ENCODE measurements at regions not wholly inside any gene's neighbourhood (a gene's known extent, or its start where the extent isn't known, plus 50 kb on each side); places are given as distances from the start of the nearest gene placed in this dataset.

- H3K27ac ChIP-seq (ENCODE audit: extremely low read length, insufficient read depth, low read length), result peak overlapping the region; percentile 56
- in situ Hi-C loops (cut with HindIII; ENCODE audit: extremely low pct_ligation_motif_present, low pct_unique_long_range_greater_than_20kb) (no loop called here), intact Hi-C loops (cut with micrococcal nuclease; ENCODE audit: unreplicated experiment) (no loop called here)
- no peak overlapping the region; a peak in 1 of 6 replicates for H3K4me3 ChIP-seq (replicated peaks in 1 of 3; ENCODE audit: insufficient read depth in 1 of 3, low read depth in 2 of 3, low read length in 3 of 3)
- H3K79me2 ChIP-seq (ENCODE audit: insufficient read depth, low read length), result no peaks in the 10 kb centered on the region
- FAIRE-seq, result peak; percentile 53
- BruUV-seq (replicated peaks), result no TSS peak
- no peak overlapping the region for H3K9ac ChIP-seq (ENCODE audit: insufficient read depth, low read depth, low read length)
- peak overlapping the region; percentile 32 for H3K4me2 ChIP-seq (ENCODE audit: low read depth, low read length)
- peaks cover 37% of the 10 kb centered on the region for H3K4me1 ChIP-seq (ENCODE audit: insufficient read depth, low read length)
- peak; percentile 59 for DNase-seq (ENCODE audit: low spot score)
- H4K20me1 ChIP-seq (ENCODE audit: insufficient read depth, low read length), result no peaks in the 10 kb centered on the region
- ATAC-seq, result peak; percentile 84
- H3K9me3 ChIP-seq (ENCODE audit: low read length), result no peaks in the 10 kb centered on the region
- POLR2A ChIA-PET, result no interaction called here
- CTCF ChIA-PET (ENCODE audit: low intra/inter-chr PET ratio, low total read pairs), result no interaction called here
- H3K36me3 ChIP-seq (replicated peaks in 1 of 2; ENCODE audit: control insufficient read depth in 1 of 2, insufficient read depth in 2 of 2, low read length in 2 of 2), result no peaks in the 10 kb centered on the region
- no peaks in the 10 kb centered on the region for H3K27me3 ChIP-seq (ENCODE audit: control insufficient read depth in 1 of 2, insufficient read depth in 2 of 2, low read length in 2 of 2)
- 8% methylated on average over 5 of the region's 5 CpGs for WGBS (ENCODE audit: low lambda C conversion rate)
- no peak overlapping the region for H2AFZ ChIP-seq (ENCODE audit: low read length)
- TF ChIP-seq RNF2 (conservative IDR thresholded peaks at IDR 0.05; ENCODE audit: low read depth) (no peak), ELF3 (CRISPR knock-in tag; IDR thresholded peaks at IDR 0.05) (peak; percentile 57; the same call in 1 of the 2 replicates), ZHX2 (IDR thresholded peaks at IDR 0.05; ENCODE audit: low read depth) (no peak), ZHX2 (CRISPR knock-in tag; IDR thresholded peaks at IDR 0.05; ENCODE audit: borderline replicate concordance) (no peak), HNRNPUL1 (IDR thresholded peaks at IDR 0.05; ENCODE audit: low read depth, low read length) (peak; percentile 70; the same call in 1 of the 2 replicates), RCOR2 (CRISPR knock-in tag; IDR thresholded peaks at IDR 0.05) (0 out of 2 replicates have a peak, but pooled peaks have one; percentile 16), ZFP41 (CRISPR knock-in tag; IDR thresholded peaks at IDR 0.05; ENCODE audit: borderline replicate concordance) (no peak), USF2 (IDR thresholded peaks at IDR 0.05; ENCODE audit: low read depth, low read length) (no peak), USF2 (CRISPR knock-in tag; IDR thresholded peaks at IDR 0.05; ENCODE audit: borderline replicate concordance) (no peak), NR2C2 (CRISPR knock-in tag; IDR thresholded peaks at IDR 0.05; ENCODE audit: borderline replicate concordance) (no peak), MED1 (CRISPR knock-in tag; IDR thresholded peaks at IDR 0.05) (no peak), ZKSCAN8 (CRISPR knock-in tag; IDR thresholded peaks at IDR 0.05; ENCODE audit: borderline replicate concordance) (peak; percentile 28; the same call in 1 of the 2 replicates), PPARG (CRISPR knock-in tag; conservative IDR thresholded peaks at IDR 0.05) (no peak), YEATS4 (CRISPR knock-in tag; IDR thresholded peaks at IDR 0.05; ENCODE audit: borderline replicate concordance) (no peak)
- TF ChIP-seq, protein P1, sequence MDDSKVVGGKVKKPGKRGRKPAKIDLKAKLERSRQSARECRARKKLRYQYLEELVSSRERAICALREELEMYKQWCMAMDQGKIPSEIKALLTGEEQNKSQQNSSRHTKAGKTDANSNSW (CRISPR knock-in tag; IDR thresholded peaks at IDR 0.05; ENCODE audit: borderline replicate concordance), result no peak
- TF ChIP-seq, protein P2, sequence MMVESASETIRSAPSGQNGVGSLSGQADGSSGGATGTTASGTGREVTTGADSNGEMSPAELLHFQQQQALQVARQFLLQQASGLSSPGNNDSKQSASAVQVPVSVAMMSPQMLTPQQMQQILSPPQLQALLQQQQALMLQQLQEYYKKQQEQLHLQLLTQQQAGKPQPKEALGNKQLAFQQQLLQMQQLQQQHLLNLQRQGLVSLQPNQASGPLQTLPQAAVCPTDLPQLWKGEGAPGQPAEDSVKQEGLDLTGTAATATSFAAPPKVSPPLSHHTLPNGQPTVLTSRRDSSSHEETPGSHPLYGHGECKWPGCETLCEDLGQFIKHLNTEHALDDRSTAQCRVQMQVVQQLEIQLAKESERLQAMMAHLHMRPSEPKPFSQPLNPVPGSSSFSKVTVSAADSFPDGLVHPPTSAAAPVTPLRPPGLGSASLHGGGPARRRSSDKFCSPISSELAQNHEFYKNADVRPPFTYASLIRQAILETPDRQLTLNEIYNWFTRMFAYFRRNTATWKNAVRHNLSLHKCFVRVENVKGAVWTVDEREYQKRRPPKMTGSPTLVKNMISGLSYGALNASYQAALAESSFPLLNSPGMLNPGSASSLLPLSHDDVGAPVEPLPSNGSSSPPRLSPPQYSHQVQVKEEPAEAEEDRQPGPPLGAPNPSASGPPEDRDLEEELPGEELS (CRISPR knock-in tag; IDR thresholded peaks at IDR 0.05), result 0 out of 2 replicates have a peak, but pooled peaks have one; percentile 23
Measured at GRCh38 chr7:17086403-17086802, 204.6 kb upstream of the AGR3 start.

Measured in HepG2 (cell line).